GM23338 (cell line): ENCODE measurements at regions not wholly inside any gene's neighbourhood (a gene's known extent, or its start where the extent isn't known, plus 50 kb on each side); places are given as distances from the start of the nearest gene placed in this dataset.

Experiments
- EZH2 ChIP-seq: fragments of 200-600 bp; sonication (generic); IDR thresholded peaks from one replicate; pipeline ENCODE4 v1.8.0; 2017; ENCODE audit warnings: antibody characterized with exemption, mild to moderate bottlenecking, low read depth; ENCODE audit not compliant: unreplicated experiment
- TF ChIP-seq, protein P1 (sequence below), 2 experiments: fragments of 200-600 bp in 1 of 2; sonication (generic) in 1 of 2; conservative IDR thresholded peaks; 2 replicates each; pipeline versions ENCODE4 v1.5.1 to v1.6.1; 2016 to 2017; ENCODE audit warnings: antibody characterized with exemption in 2 of 2, low read depth in 2 of 2, mild to moderate bottlenecking in 2 of 2, moderate library complexity in 1 of 2

DNA sequence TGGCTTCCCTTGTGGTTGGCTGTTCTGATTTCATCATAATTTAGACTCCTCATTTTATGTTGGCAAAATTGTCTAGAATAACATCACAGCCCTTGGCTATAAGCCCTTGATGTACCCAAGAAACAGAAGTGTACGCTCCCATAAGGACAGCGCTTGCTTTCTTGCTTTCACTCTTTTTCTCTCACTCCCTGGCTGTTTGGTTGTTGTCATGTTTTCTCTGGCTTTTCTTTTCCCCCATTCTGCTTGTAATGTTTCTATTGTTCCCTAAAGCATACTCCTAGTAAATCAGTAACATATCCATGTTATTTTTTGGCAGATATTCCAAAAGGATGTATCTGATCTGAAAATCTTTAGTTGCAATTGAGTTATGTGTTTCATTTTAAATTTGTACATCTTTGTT, 530.5 kb downstream of the NOVA1 start:
- TF ChIP-seq, protein P1, sequence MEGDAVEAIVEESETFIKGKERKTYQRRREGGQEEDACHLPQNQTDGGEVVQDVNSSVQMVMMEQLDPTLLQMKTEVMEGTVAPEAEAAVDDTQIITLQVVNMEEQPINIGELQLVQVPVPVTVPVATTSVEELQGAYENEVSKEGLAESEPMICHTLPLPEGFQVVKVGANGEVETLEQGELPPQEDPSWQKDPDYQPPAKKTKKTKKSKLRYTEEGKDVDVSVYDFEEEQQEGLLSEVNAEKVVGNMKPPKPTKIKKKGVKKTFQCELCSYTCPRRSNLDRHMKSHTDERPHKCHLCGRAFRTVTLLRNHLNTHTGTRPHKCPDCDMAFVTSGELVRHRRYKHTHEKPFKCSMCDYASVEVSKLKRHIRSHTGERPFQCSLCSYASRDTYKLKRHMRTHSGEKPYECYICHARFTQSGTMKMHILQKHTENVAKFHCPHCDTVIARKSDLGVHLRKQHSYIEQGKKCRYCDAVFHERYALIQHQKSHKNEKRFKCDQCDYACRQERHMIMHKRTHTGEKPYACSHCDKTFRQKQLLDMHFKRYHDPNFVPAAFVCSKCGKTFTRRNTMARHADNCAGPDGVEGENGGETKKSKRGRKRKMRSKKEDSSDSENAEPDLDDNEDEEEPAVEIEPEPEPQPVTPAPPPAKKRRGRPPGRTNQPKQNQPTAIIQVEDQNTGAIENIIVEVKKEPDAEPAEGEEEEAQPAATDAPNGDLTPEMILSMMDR (conservative IDR thresholded peaks at IDR 0.05; ENCODE audit: low read depth in 2 of 2), result no peak
- TF ChIP-seq EZH2, result no peak
